Prostate gland (tissue), 2 donors: ENCODE measurements at regions not wholly inside any gene's neighbourhood (a gene's known extent, or its start where the extent isn't known, plus 50 kb on each side); places are given as distances from the start of the nearest gene placed in this dataset.

Experiments used
- CTCF ChIP-seq, 4 experiments: fragments of 200-600 bp in 2 of 4; fragments of 450-650 bp in 2 of 4; sonication (generic) in 2 of 4; IDR thresholded peaks; 1 replicate in 3 of 4; 2 replicates in 1 of 4; pipeline ENCODE4 v1.5.1; 2016 to 2019; ENCODE audit warnings: antibody characterized with exemption in 4 of 4, mild to moderate bottlenecking in 2 of 4, moderate library complexity in 2 of 4
- POLR2A ChIP-seq: fragments of 450-650 bp; IDR thresholded peaks from one replicate; pipeline ENCODE4 v1.6.1; 2016; ENCODE audit warnings: antibody characterized with exemption, mild to moderate bottlenecking
- POLR2AphosphoS5 ChIP-seq: sonication (generic); formaldehyde crosslinking; IDR thresholded peaks from one replicate; pipeline ENCODE4 v1.6.1; 2017; ENCODE audit warnings: antibody characterized with exemption

GRCh38 chr13:72430923-72431322 is 296.5 kb downstream of the MZT1 start:
- TF ChIP-seq POLR2A: no peak
- TF ChIP-seq CTCF (IDR thresholded peaks at IDR 0.05): no peak
- no peak for TF ChIP-seq POLR2AphosphoS5
